ENCODE measurements at regions not wholly inside any gene's neighbourhood (a gene's known extent, or its start where the extent isn't known, plus 50 kb on each side); places are given as distances from the start of the nearest gene placed in this dataset.
A peak's percentile ranks its signal among the peaks of the same experiment; 100 is the strongest.

- TF ChIP-seq CTCF (conservative IDR thresholded peaks at IDR 0.05; ENCODE audit: control insufficient read depth, insufficient read depth, low read depth, low read length), result no peak
- DNase-seq (ENCODE audit: low read depth), result no peak
Measured at GRCh38 chr3:74539876-74540275, 74.6 kb downstream of the CNTN3 start.

GRCh38 chr3:74538669-74539068, 75.8 kb downstream of the CNTN3 start:
- DNase-seq (ENCODE audit: low read depth), result no peak
- no peak overlapping the region for H3K4me3 ChIP-seq (ENCODE audit: control insufficient read depth, low read depth, low read length)
- TF ChIP-seq CTCF (conservative IDR thresholded peaks at IDR 0.05; ENCODE audit: control insufficient read depth, insufficient read depth, low read depth, low read length), result no peak

More at GRCh38 chr3:74539876-74540275, 74.6 kb downstream of the CNTN3 start:
- H3K4me3 ChIP-seq (ENCODE audit: control insufficient read depth, low read depth, low read length), result no peak overlapping the region

- peak; percentile 47 for DNase-seq (ENCODE audit: low read depth)
- TF ChIP-seq CTCF (conservative IDR thresholded peaks at IDR 0.05; ENCODE audit: control insufficient read depth, insufficient read depth, low read depth, low read length), result no peak
Measured at GRCh38 chr3:74537857-74538256, 76.6 kb downstream of the CNTN3 start.

GRCh38 chr3:74537164-74537563, 77.3 kb downstream of the CNTN3 start:
- DNase-seq (ENCODE audit: low read depth), result peak; percentile 91
- no peak for TF ChIP-seq CTCF (conservative IDR thresholded peaks at IDR 0.05; ENCODE audit: control insufficient read depth, insufficient read depth, low read depth, low read length)
- H3K4me3 ChIP-seq (ENCODE audit: control insufficient read depth, low read depth, low read length), result no peak overlapping the region

More at GRCh38 chr3:74537857-74538256, 76.6 kb downstream of the CNTN3 start:
- no peak overlapping the region for H3K4me3 ChIP-seq (ENCODE audit: control insufficient read depth, low read depth, low read length)

GRCh38 chr3:74535281-74535680, 79.2 kb downstream of the CNTN3 start:
- no peak for DNase-seq (ENCODE audit: low read depth)
- no peak for TF ChIP-seq CTCF (conservative IDR thresholded peaks at IDR 0.05; ENCODE audit: control insufficient read depth, insufficient read depth, low read depth, low read length)
- H3K4me3 ChIP-seq (ENCODE audit: control insufficient read depth, low read depth, low read length), result no peak overlapping the region

- no peak for TF ChIP-seq CTCF (conservative IDR thresholded peaks at IDR 0.05; ENCODE audit: control insufficient read depth, insufficient read depth, low read depth, low read length)
- DNase-seq (ENCODE audit: low read depth), result no peak
- no peak overlapping the region for H3K4me3 ChIP-seq (ENCODE audit: control insufficient read depth, low read depth, low read length)
Measured at GRCh38 chr3:74534611-74535010, 79.8 kb downstream of the CNTN3 start.

GRCh38 chr3:74532446-74532845, 82.0 kb downstream of the CNTN3 start:
- no peak overlapping the region for H3K4me3 ChIP-seq (ENCODE audit: control insufficient read depth, low read depth, low read length)
- no peak for TF ChIP-seq CTCF (conservative IDR thresholded peaks at IDR 0.05; ENCODE audit: control insufficient read depth, insufficient read depth, low read depth, low read length)
- DNase-seq (ENCODE audit: low read depth), result peak; percentile 89
